Smooth muscle cell (in vitro differentiated cells): ENCODE measurements at regions not wholly inside any gene's neighbourhood (a gene's known extent, or its start where the extent isn't known, plus 50 kb on each side); places are given as distances from the start of the nearest gene placed in this dataset.

Source experiments
- DNase-seq: peaks from one replicate; lab custom pipeline; 2025; ENCODE audit not compliant: unreplicated experiment; lab: John Stamatoyannopoulos, UW
- H2AFZ ChIP-seq: fragments of 200-600 bp; sonication (generic); 2 replicates; pipeline ENCODE4 v1.6.0; 2016; ENCODE audit warnings: antibody characterized with exemption, low read depth, mild to moderate bottlenecking
- H3F3A ChIP-seq: fragments of 200-600 bp; sonication (generic); 2 replicates; pipeline ENCODE4 v1.6.0; 2017; ENCODE audit warnings: antibody characterized with exemption, low read depth
- H3K27ac ChIP-seq: fragments of 200-600 bp; sonication (generic); 2 replicates; pipeline ENCODE4 v1.5.1; 2016; ENCODE audit warnings: low read depth, mild to moderate bottlenecking
- H3K27me3 ChIP-seq: fragments of 200-600 bp; sonication (generic); 2 replicates; pipeline ENCODE4 v1.6.1; 2016; ENCODE audit warnings: low read depth, mild to moderate bottlenecking
- H3K36me3 ChIP-seq: fragments of 200-600 bp; sonication (generic); 2 replicates; pipeline ENCODE4 v1.5.1; 2016; ENCODE audit warnings: low read depth
- H3K4me1 ChIP-seq: fragments of 200-600 bp; sonication (generic); 2 replicates; pipeline ENCODE4 v1.5.1; 2016; ENCODE audit warnings: low read depth
- H3K4me2 ChIP-seq: fragments of 200-600 bp; sonication (generic); 2 replicates; pipeline ENCODE4 v1.6.0; 2016; ENCODE audit warnings: mild to moderate bottlenecking
- H3K4me3 ChIP-seq: fragments of 200-600 bp; sonication (generic); 2 replicates; pipeline ENCODE4 v1.5.1; 2016; ENCODE audit warnings: mild to moderate bottlenecking
- H3K79me2 ChIP-seq: fragments of 200-600 bp; sonication (generic); 2 replicates; pipeline ENCODE4 v1.6.0; 2016; ENCODE audit warnings: low read depth, mild to moderate bottlenecking
- H3K9ac ChIP-seq: fragments of 200-600 bp; sonication (generic); 2 replicates; pipeline ENCODE4 v1.6.0; 2016; ENCODE audit warnings: low read depth
- H3K9me3 ChIP-seq: fragments of 200-600 bp; sonication (generic); replicated peaks from 2 replicates; pipeline ENCODE4 v1.5.1; 2016; ENCODE audit warnings: low read depth
- H4K20me1 ChIP-seq: fragments of 200-600 bp; sonication (generic); 2 replicates; pipeline ENCODE4 v1.6.0; 2016; ENCODE audit warnings: low read depth
- CTCF ChIP-seq: fragments of 200-600 bp; sonication (generic); IDR thresholded peaks from 2 replicates; pipeline ENCODE4 v1.5.1; 2017; ENCODE audit warnings: borderline replicate concordance, mild to moderate bottlenecking, antibody characterized with exemption; ENCODE audit not compliant: insufficient read depth, poor library complexity, severe bottlenecking
- WGBS: methylation state at CpG from one replicate; pipeline ENCODE4 v1.1.7; 2016; ENCODE audit warnings: low lambda C conversion rate; 5-methylcytosine and 5-hydroxymethylcytosine counted together

GRCh38 chr7:156120552-156120951, 308.3 kb upstream of the SHH start:
- H3K4me3 ChIP-seq, result no peak overlapping the region
- no peaks in the 10 kb centered on the region for H3K79me2 ChIP-seq
- H3K4me2 ChIP-seq, result no peak overlapping the region
- no peaks in the 10 kb centered on the region for H3K4me1 ChIP-seq
- H3K27me3 ChIP-seq, result no peaks in the 10 kb centered on the region
- no peaks in the 10 kb centered on the region for H4K20me1 ChIP-seq
- H2AFZ ChIP-seq, result no peak overlapping the region
- H3F3A ChIP-seq, result no peaks in the 10 kb centered on the region
- no peak overlapping the region for H3K9ac ChIP-seq
- no peaks in the 10 kb centered on the region for H3K36me3 ChIP-seq
- DNase-seq, result no peak
- TF ChIP-seq CTCF, result no peak
- no peaks in the 10 kb centered on the region for H3K9me3 ChIP-seq
- no peak overlapping the region for H3K27ac ChIP-seq
- WGBS, result 93% methylated on average over 17 of the region's 17 CpGs

GRCh38 chr7:156119771-156120170, 307.5 kb upstream of the SHH start:
- Histone ChIP-seq H2AFZ (no peak overlapping the region), H3K4me1 (no peaks in the 10 kb centered on the region), H3K9me3 (no peaks in the 10 kb centered on the region), H3K36me3 (no peaks in the 10 kb centered on the region), H3K9ac (no peak overlapping the region), H4K20me1 (no peaks in the 10 kb centered on the region), H3K79me2 (no peaks in the 10 kb centered on the region), H3K4me2 (no peak overlapping the region), H3F3A (no peaks in the 10 kb centered on the region), H3K27me3 (no peaks in the 10 kb centered on the region), H3K4me3 (no peak overlapping the region), H3K27ac (no peak overlapping the region)
- no peak for TF ChIP-seq CTCF
- DNase-seq, result no peak
- 89% methylated on average over 6 of the region's 6 CpGs for WGBS

GRCh38 chr7:156118248-156118645, 306.0 kb upstream of the SHH start:
- H3F3A ChIP-seq, result no peaks in the 10 kb centered on the region
- no peak overlapping the region for H3K27ac ChIP-seq
- H3K4me1 ChIP-seq, result no peaks in the 10 kb centered on the region
- no peak overlapping the region for H2AFZ ChIP-seq
- no peaks in the 10 kb centered on the region for H3K79me2 ChIP-seq
- H3K9me3 ChIP-seq, result no peaks in the 10 kb centered on the region
- no peaks in the 10 kb centered on the region for H3K36me3 ChIP-seq
- H3K4me3 ChIP-seq, result no peak overlapping the region
- TF ChIP-seq CTCF, result no peak
- 72% methylated on average over 6 of the region's 6 CpGs for WGBS
- no peaks in the 10 kb centered on the region for H4K20me1 ChIP-seq
- H3K27me3 ChIP-seq, result peaks cover 5% of the 10 kb centered on the region
- H3K9ac ChIP-seq, result no peak overlapping the region
- H3K4me2 ChIP-seq, result no peak overlapping the region
- no peak for DNase-seq

GRCh38 chr7:156117542-156118247, 305.4 kb upstream of the SHH start:
- H3K9ac ChIP-seq, result no peak overlapping the region
- H2AFZ ChIP-seq, result no peak overlapping the region
- H3K79me2 ChIP-seq, result no peaks in the 10 kb centered on the region
- 85% methylated on average over 8 of the region's 8 CpGs for WGBS
- no peaks in the 10 kb centered on the region for H3K36me3 ChIP-seq
- no peaks in the 10 kb centered on the region for H3K9me3 ChIP-seq
- H3F3A ChIP-seq, result no peaks in the 10 kb centered on the region
- DNase-seq, result no peak
- H3K4me2 ChIP-seq, result no peak overlapping the region
- H3K27me3 ChIP-seq, result peaks cover 5% of the 10 kb centered on the region
- H3K4me1 ChIP-seq, result no peaks in the 10 kb centered on the region
- H3K27ac ChIP-seq, result no peak overlapping the region
- no peak for TF ChIP-seq CTCF
- no peaks in the 10 kb centered on the region for H4K20me1 ChIP-seq
- no peak overlapping the region for H3K4me3 ChIP-seq
